GM12891 (cell line): ENCODE measurements at regions not wholly inside any gene's neighbourhood (a gene's known extent, or its start where the extent isn't known, plus 50 kb on each side); places are given as distances from the start of the nearest gene placed in this dataset.
"Not testable (repeated sequence)": the region's sequence is repeated elsewhere in the genome, so short reads cannot be mapped to it uniquely, and the experiment has no call there.

Experiments
- DNase-seq: peaks from one replicate; pipeline ENCODE4 v3.0.0; 2011; ENCODE audit warnings: low spot score; ENCODE audit not compliant: insufficient read length
- FAIRE-seq: peaks from 2 replicates; lab custom pipeline; 2011; peaks lifted over from hg19 to GRCh38; lab: Jason Lieb, UNC
- PAX5 ChIP-seq: IDR thresholded peaks from 2 replicates; pipeline ENCODE4 v1.6.1; 2011; ENCODE audit warnings: low read length, moderate library complexity, mild to moderate bottlenecking; ENCODE audit not compliant: insufficient read depth, severe bottlenecking
- POLR2A ChIP-seq: IDR thresholded peaks from 2 replicates; pipeline ENCODE4 v1.6.1; 2011; ENCODE audit warnings: low read depth, low read length, control low read depth
- POLR2AphosphoS5 ChIP-seq: IDR thresholded peaks from 2 replicates; pipeline ENCODE4 v1.6.1; 2011; ENCODE audit warnings: low read depth, low read length, control low read depth
- POU2F2 ChIP-seq: IDR thresholded peaks from 2 replicates; pipeline ENCODE4 v1.6.1; 2011; ENCODE audit warnings: low read depth, mild to moderate bottlenecking, control low read depth, low read length, moderate library complexity
- SPI1 ChIP-seq: IDR thresholded peaks from 2 replicates; pipeline ENCODE4 v1.6.1; 2011; ENCODE audit warnings: low read depth, low read length, control low read depth
- TAF1 ChIP-seq: IDR thresholded peaks from 2 replicates; pipeline ENCODE4 v1.6.1; 2011; ENCODE audit warnings: low read depth, low read length, control low read depth

DNA sequence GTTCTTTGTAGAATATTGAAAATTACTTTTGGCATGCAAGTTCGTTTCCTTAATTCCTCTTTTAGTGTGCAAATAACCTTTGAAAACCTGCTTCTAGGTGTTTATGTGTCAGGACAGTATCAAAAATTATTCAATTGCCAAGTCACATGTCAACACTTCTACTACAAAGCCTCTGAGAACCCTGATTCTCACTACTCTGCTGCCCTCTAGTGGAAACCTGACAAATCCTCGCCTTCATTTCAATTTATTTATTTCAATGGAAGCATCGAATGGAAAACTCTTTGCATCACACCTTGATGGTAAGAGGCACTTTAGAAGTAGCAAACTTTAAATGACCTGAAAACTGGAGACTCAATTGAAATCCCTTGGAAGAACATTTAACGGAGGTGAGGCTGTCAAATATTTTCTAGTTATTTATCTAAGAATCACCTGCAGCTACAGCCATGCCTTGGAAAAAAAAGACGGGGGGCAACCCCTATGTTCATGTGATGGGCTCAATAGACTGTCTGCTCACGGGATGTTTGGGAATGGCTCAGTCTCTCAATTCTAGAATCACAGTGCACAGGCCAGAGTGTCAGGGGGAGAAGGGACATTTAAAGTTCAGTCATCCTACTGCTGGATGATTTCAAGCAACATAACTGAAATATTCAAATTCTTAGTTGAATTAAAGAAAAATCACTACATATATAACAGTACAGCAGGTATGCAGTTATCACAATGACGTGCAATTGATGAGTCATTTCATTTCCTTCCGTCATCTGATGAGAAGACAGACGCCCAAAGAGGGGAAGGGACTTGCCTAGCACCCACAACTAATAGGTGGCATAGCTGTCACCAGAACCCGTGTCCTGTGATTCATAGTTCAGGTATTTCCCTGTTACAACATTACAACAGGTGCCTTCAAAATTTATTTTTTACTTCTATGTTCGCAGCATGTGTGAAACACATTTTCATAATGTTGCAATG is 563.9 kb downstream of the TOX3 start:
- no peak for DNase-seq
- FAIRE-seq: peak; percentile 71
- TF ChIP-seq SPI1 (no peak), PAX5 (no peak), POLR2AphosphoS5 (no peak), TAF1 (no peak), POU2F2 (no peak), POLR2A (no peak)

- FAIRE-seq: no peak
- TF ChIP-seq PAX5: no peak
- no peak for DNase-seq
Observed at GRCh38 chr16:51981725-51982124, 565.2 kb downstream of the TOX3 start.

DNA sequence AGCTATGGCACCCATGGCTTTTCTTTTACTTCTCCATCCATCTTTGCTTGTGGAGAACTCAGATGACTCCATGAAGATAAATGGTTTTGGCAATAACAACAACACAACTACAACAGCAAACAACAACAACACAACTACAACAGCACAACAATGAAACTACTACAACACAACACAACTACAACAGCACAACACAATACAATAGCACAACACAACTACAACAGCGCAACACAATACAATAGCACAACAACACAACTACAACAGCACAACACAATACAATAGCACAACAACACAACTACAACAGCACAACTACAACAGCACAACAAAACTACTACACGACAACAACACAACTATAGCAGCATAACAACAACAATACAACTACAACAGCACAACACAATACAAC is 569.4 kb downstream of the TOX3 start:
- not testable (repeated sequence) for FAIRE-seq, DNase-seq

DNA sequence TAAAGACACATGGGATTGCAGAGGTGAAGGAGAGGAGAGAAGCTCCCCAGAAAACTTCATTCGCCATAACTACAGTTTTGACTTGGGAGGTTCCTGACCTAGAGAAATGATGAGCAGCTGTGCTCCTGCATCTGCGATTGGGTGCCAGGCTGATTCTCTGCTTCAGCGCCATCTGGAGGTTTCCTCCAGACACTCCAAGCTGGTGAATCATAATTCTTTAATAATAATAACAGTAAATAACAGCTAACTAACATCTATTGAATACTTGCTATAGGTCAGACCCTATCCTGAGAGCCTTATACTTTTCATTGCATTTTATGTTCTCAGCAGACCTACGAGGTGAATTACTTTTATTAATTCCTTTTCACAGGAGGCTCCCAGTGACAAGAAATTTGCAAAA is 575.8 kb downstream of the TOX3 start:
- FAIRE-seq (no peak), DNase-seq (no peak)
- TF ChIP-seq PAX5 (no peak), SPI1 (no peak), TAF1 (no peak), POLR2A (no peak), POLR2AphosphoS5 (no peak), POU2F2 (no peak)

DNA sequence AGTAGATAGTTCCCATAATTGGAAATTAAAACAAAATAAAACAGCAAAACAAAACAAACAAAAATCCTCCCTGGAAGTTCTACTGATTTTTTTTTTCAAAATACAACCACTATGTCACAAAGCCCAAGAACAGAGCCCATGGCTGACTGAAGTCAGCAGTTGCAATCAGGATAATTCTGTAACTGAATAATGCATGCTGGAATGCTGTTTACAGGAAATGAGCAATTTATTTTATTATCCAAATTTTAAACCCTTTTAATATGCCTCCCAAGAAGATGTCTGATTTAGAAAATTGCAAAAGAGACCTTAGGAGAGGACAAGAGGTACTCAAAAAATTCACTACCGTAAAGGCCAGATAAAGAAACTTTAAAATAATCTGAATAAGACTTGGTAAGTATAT is 578.2 kb downstream of the TOX3 start:
- TF ChIP-seq POLR2AphosphoS5 (no peak), TAF1 (no peak), POLR2A (no peak), POU2F2 (no peak), PAX5 (no peak), SPI1 (no peak)
- no peak for DNase-seq
- FAIRE-seq: no peak

GRCh38 chr16:51967646-51968045 is 579.3 kb downstream of the TOX3 start:
- DNase-seq: no peak
- FAIRE-seq: no peak

GRCh38 chr16:51960931-51961330 is 586.0 kb downstream of the TOX3 start:
- DNase-seq: no peak
- TF ChIP-seq POU2F2: no peak
- no peak for TF ChIP-seq TAF1
- no peak for TF ChIP-seq POLR2A
- no peak for TF ChIP-seq POLR2AphosphoS5
- no peak for TF ChIP-seq PAX5
- no peak for TF ChIP-seq SPI1
- FAIRE-seq: no peak

More at GRCh38 chr16:51967646-51968045, 579.3 kb downstream of the TOX3 start:
- no peak for TF ChIP-seq POU2F2
- no peak for TF ChIP-seq POLR2AphosphoS5
- no peak for TF ChIP-seq POLR2A
- TF ChIP-seq PAX5: no peak
- TF ChIP-seq SPI1: no peak
- no peak for TF ChIP-seq TAF1

DNA sequence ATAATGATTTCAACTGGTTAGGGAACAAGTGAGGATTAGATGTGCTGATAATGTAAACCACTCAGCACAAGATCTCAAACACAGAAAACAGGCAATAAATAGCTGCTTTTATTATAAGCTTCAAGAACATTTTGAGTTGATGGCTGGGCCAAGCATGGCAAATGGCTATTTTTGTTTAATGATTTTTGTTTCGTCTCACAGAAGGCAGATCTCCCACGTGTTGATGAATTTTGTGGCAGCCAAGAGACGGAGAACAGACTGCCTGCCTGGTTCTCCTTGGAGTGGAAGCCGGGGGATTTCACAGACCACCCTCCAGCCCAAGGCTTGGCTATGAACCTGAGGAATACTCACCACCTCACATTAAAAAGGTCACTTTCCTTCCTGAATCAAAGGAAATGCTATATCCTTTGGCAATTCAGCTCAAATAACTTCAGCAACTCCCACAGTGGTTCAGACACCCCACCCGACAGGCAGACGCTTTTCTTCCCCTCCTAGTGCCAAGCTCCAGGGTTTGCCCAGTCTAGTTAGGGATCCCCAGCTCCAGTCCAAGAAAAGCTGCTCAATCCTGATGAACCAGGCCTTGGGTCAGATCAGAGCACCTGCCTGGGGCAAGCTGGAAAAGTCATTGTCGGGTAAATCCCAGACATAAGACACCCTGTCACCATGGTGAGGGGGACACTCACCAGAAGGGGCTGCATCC is 593.5 kb downstream of the TOX3 start:
- no peak for FAIRE-seq
- TF ChIP-seq POU2F2 (no peak), POLR2AphosphoS5 (no peak), POLR2A (no peak), PAX5 (no peak), SPI1 (no peak), TAF1 (no peak)

GRCh38 chr16:51952500-51952899 is 594.4 kb downstream of the TOX3 start:
- FAIRE-seq (no peak), DNase-seq (no peak)
- TF ChIP-seq PAX5 (no peak), SPI1 (no peak), TAF1 (no peak), POU2F2 (no peak)

More for the DNA sequence above, 593.5 kb downstream of the TOX3 start:
- DNase-seq: no peak
